Natural killer cell (primary cell): ENCODE measurements at regions not wholly inside any gene's neighbourhood (a gene's known extent, or its start where the extent isn't known, plus 50 kb on each side); places are given as distances from the start of the nearest gene placed in this dataset.

Experiments
- ATAC-seq, 3 donors: fragments of 150-1000 bp in 2 of 3; fragments of 200-7000 bp in 1 of 3; cut with Tn5 transposase; 1 replicate in 1 of 3; 2 replicates in 2 of 3; pipeline ENCODE4 v1.10.0; 2021; ENCODE audit warnings: mild to moderate bottlenecking in 2 of 3, moderate library complexity in 2 of 3
- DNase-seq, 2 donors: peaks; one replicate each; pipeline versions ENCODE4 v3.0.0 to v3.0.0-alpha.2; 2013 to 2021; ENCODE audit warnings: mixed read lengths in 1 of 2
- H3K27ac ChIP-seq: one replicate; pipeline ENCODE4 v1.5.1; 2013; ENCODE audit warnings: mild to moderate bottlenecking, low read length
- H3K27me3 ChIP-seq: one replicate; pipeline ENCODE4 v1.6.1; 2013; ENCODE audit warnings: low read length; ENCODE audit not compliant: control insufficient read depth, insufficient read depth
- H3K36me3 ChIP-seq: one replicate; pipeline ENCODE4 v1.6.1; 2013; ENCODE audit warnings: low read length; ENCODE audit not compliant: control insufficient read depth, insufficient read depth
- H3K4me1 ChIP-seq: one replicate; pipeline ENCODE4 v1.6.1; 2013; ENCODE audit warnings: low read length; ENCODE audit not compliant: control insufficient read depth, insufficient read depth
- H3K4me3 ChIP-seq: one replicate; pipeline ENCODE4 v1.5.1; 2013; ENCODE audit warnings: low read length
- H3K9me3 ChIP-seq: one replicate; pipeline ENCODE4 v1.6.1; 2013; ENCODE audit warnings: low read length; ENCODE audit not compliant: control insufficient read depth, insufficient read depth
- H3K27ac Mint-ChIP-seq, 2 donors: one replicate each; pipeline ENCODE4 v1.8.0; 2022; ENCODE audit warnings: mild to moderate bottlenecking in 2 of 2, mixed read lengths in 2 of 2, moderate library complexity in 1 of 2
- H3K27me3 Mint-ChIP-seq, 2 donors: one replicate each; pipeline ENCODE4 v1.8.0; 2022; ENCODE audit warnings: low read depth in 2 of 2, mixed read lengths in 2 of 2
- H3K36me3 Mint-ChIP-seq: one replicate; pipeline ENCODE4 v1.8.0; 2022; ENCODE audit warnings: mixed read lengths
- H3K4me1 Mint-ChIP-seq, 2 donors: one replicate each; pipeline ENCODE4 v1.8.0; 2022; ENCODE audit warnings: mixed read lengths in 2 of 2
- H3K4me3 Mint-ChIP-seq: one replicate; pipeline ENCODE4 v1.8.0; 2022; ENCODE audit warnings: mild to moderate bottlenecking, moderate library complexity, mixed read lengths
- H3K9me3 Mint-ChIP-seq, 2 donors: one replicate each; pipeline ENCODE4 v1.8.0; 2022; ENCODE audit warnings: mixed read lengths in 2 of 2
- CTCF ChIP-seq: fragments of 200-600 bp; IDR thresholded peaks from one replicate; pipeline ENCODE4 v1.8.0; 2022; ENCODE audit warnings: antibody characterized with exemption
- WGBS: methylation state at CpG from one replicate; pipeline ENCODE4 v1.1.7; 2013; ENCODE audit warnings: missing lambda C conversion rate; ENCODE audit not compliant: insufficient coverage; 5-methylcytosine and 5-hydroxymethylcytosine counted together
- intact Hi-C: fragments of 100-400 bp; cut with micrococcal nuclease; formaldehyde crosslinking; loops from one replicate; pipeline ENCODE4 v1.14.2; 2022

GRCh38 chr6:23016696-23017095 is 447.3 kb downstream of the HDGFL1 start:
- 71% methylated on average over 1 of the region's 2 CpGs for WGBS
- H3K27me3 Mint-ChIP-seq, result no peaks in the 10 kb centered on the region
- no peak overlapping the region for H3K4me3 Mint-ChIP-seq

GRCh38 chr6:23021487-23021886 is 452.1 kb downstream of the HDGFL1 start:
- Mint-ChIP-seq H3K4me3 (no peak overlapping the region), H3K4me1 (no peaks in the 10 kb centered on the region), H3K27me3 (no peaks in the 10 kb centered on the region), H3K27ac (no peak overlapping the region), H3K36me3 (no peaks in the 10 kb centered on the region), H3K9me3 (peaks cover 9 to 15% of the 10 kb centered on the region in 2 donors)
- ATAC-seq (no peak), DNase-seq (no peak)
- no peaks in the 10 kb centered on the region for H3K36me3 ChIP-seq
- intact Hi-C loops, result no loop called here
- no peaks in the 10 kb centered on the region for H3K27me3 ChIP-seq
- no peak for TF ChIP-seq CTCF
- H3K9me3 ChIP-seq, result no peaks in the 10 kb centered on the region
- H3K27ac ChIP-seq, result no peak overlapping the region
- no peaks in the 10 kb centered on the region for H3K4me1 ChIP-seq
- H3K4me3 ChIP-seq, result no peak overlapping the region

More at GRCh38 chr6:23016696-23017095, 447.3 kb downstream of the HDGFL1 start:
- H3K4me3 ChIP-seq, result no peak overlapping the region
- no peaks in the 10 kb centered on the region for H3K36me3 ChIP-seq
- TF ChIP-seq CTCF, result no peak
- ATAC-seq (no peak), DNase-seq (no peak)
- H3K9me3 ChIP-seq, result no peaks in the 10 kb centered on the region
- no peaks in the 10 kb centered on the region for H3K36me3 Mint-ChIP-seq
- H3K27me3 ChIP-seq, result no peaks in the 10 kb centered on the region
- H3K4me1 ChIP-seq, result no peaks in the 10 kb centered on the region
- no peak overlapping the region for H3K27ac ChIP-seq
- H3K9me3 Mint-ChIP-seq, result peaks cover 10 to 12% of the 10 kb centered on the region in 2 donors
- H3K27ac Mint-ChIP-seq, result no peak overlapping the region
- H3K4me1 Mint-ChIP-seq, result no peaks in the 10 kb centered on the region
- intact Hi-C loops, result no loop called here

- no peaks in the 10 kb centered on the region for H3K27me3 ChIP-seq
- Mint-ChIP-seq H3K36me3 (no peaks in the 10 kb centered on the region), H3K27me3 (no peaks in the 10 kb centered on the region), H3K4me1 (no peaks in the 10 kb centered on the region), H3K4me3 (no peak overlapping the region), H3K27ac (no peak overlapping the region), H3K9me3 (peaks cover 5 to 11% of the 10 kb centered on the region in 2 donors)
- no peak for TF ChIP-seq CTCF
- no peaks in the 10 kb centered on the region for H3K4me1 ChIP-seq
- no peak for DNase-seq
- intact Hi-C loops, result no loop called here
- 91% methylated on average over 3 of the region's 5 CpGs for WGBS
- H3K27ac ChIP-seq, result no peak overlapping the region
- H3K9me3 ChIP-seq, result no peaks in the 10 kb centered on the region
- no peak overlapping the region for H3K4me3 ChIP-seq
- H3K36me3 ChIP-seq, result no peaks in the 10 kb centered on the region
- ATAC-seq, result no peak
These were observed 457.9 kb downstream of the HDGFL1 start for GRCh38 chr6:23027281-23027680.

- Histone ChIP-seq H3K36me3 (no peaks in the 10 kb centered on the region), H3K27me3 (no peaks in the 10 kb centered on the region), H3K27ac (no peak overlapping the region), H3K9me3 (no peaks in the 10 kb centered on the region), H3K4me3 (no peak overlapping the region), H3K4me1 (no peaks in the 10 kb centered on the region)
- intact Hi-C loops, result no loop called here
- Mint-ChIP-seq H3K36me3 (no peaks in the 10 kb centered on the region), H3K27me3 (no peaks in the 10 kb centered on the region), H3K9me3 (peaks cover 3% of the 10 kb centered on the region in 2 donors), H3K4me3 (no peak overlapping the region), H3K27ac (no peak overlapping the region), H3K4me1 (no peaks in the 10 kb centered on the region)
- ATAC-seq (no peak), DNase-seq (no peak)
- 80% methylated on average over 1 of the region's 2 CpGs for WGBS
- no peak for TF ChIP-seq CTCF
These were observed 462.6 kb downstream of the HDGFL1 start for GRCh38 chr6:23031986-23032385.
